Caco-2 (cell line): ENCODE measurements at regions not wholly inside any gene's neighbourhood (a gene's known extent, or its start where the extent isn't known, plus 50 kb on each side); places are given as distances from the start of the nearest gene placed in this dataset.

Source experiments
- BruUV-seq: library from RNA; stranded (reverse); fragments of 400-500 nt; replicated peaks from 2 replicates; lab custom pipeline; 2021; lab: Mats Ljungman, UMichigan
- CTCF ChIA-PET: fragments of 300-600 bp; sonication (Branson Sonifier 250); formaldehyde crosslinking; loops from one replicate; lab custom pipeline; 2022; ENCODE audit warnings: antibody characterized with exemption; lab: Charles Lee
- POLR2A ChIA-PET: fragments of 300-600 bp; sonication (Branson Sonifier 250); formaldehyde crosslinking; loops from one replicate; lab custom pipeline; 2022; ENCODE audit warnings: antibody characterized with exemption; lab: Charles Lee
- DNase-seq, 2 experiments: peaks; one replicate each; pipeline versions ENCODE4 v3.0.0 to v3.0.0-alpha.2; 2020 to 2022
- H3K27me3 ChIP-seq: replicated peaks from 2 replicates; pipeline ENCODE4 v1.6.0; 2011; ENCODE audit warnings: low read length; ENCODE audit not compliant: control insufficient read depth, insufficient read depth
- H3K36me3 ChIP-seq: 2 replicates; pipeline ENCODE4 v1.5.1; 2011; ENCODE audit warnings: low read length; ENCODE audit not compliant: control insufficient read depth, insufficient read depth
- H3K4me1 ChIP-seq: fragments of 250-450 bp; sonication (Bioruptor Pico); 2 replicates; pipeline ENCODE4 v1.5.1; 2020; ENCODE audit warnings: mild to moderate bottlenecking
- H3K4me3 ChIP-seq: 2 replicates; pipeline ENCODE4 v1.5.1; 2011; ENCODE audit warnings: low read depth, mild to moderate bottlenecking, control low read depth, low read length
- H3K9me3 ChIP-seq: fragments of 250-450 bp; sonication (Bioruptor Pico); 2 replicates; pipeline ENCODE4 v1.5.1; 2020; ENCODE audit warnings: mild to moderate bottlenecking, moderate library complexity
- H3K27ac Mint-ChIP-seq: one replicate; pipeline ENCODE4 v1.8.0; 2022; ENCODE audit warnings: mixed read lengths; ENCODE audit not compliant: unreplicated experiment
- H3K27me3 Mint-ChIP-seq: one replicate; pipeline ENCODE4 v1.8.0; 2022; ENCODE audit warnings: mixed read lengths; ENCODE audit not compliant: insufficient read depth, unreplicated experiment
- H3K36me3 Mint-ChIP-seq: one replicate; pipeline ENCODE4 v1.8.0; 2022; ENCODE audit warnings: mild to moderate bottlenecking, mixed read lengths; ENCODE audit not compliant: insufficient read depth, unreplicated experiment
- H3K4me1 Mint-ChIP-seq: one replicate; pipeline ENCODE4 v1.8.0; 2022; ENCODE audit warnings: low read depth, mixed read lengths; ENCODE audit not compliant: unreplicated experiment
- H3K4me3 Mint-ChIP-seq: one replicate; pipeline ENCODE4 v1.8.0; 2022; ENCODE audit warnings: mild to moderate bottlenecking, moderate library complexity, mixed read lengths; ENCODE audit not compliant: unreplicated experiment
- H3K9me3 Mint-ChIP-seq: one replicate; pipeline ENCODE4 v1.8.0; 2022; ENCODE audit warnings: mixed read lengths; ENCODE audit not compliant: unreplicated experiment
- intact Hi-C: fragments of 100-400 bp; cut with micrococcal nuclease; formaldehyde crosslinking; loops from one replicate; pipeline ENCODE4 v1.10.0; 2022; ENCODE audit not compliant: unreplicated experiment
- TF ChIP-seq, protein P1 (sequence below), 2 experiments: fragments of 200-600 bp in 1 of 2; IDR thresholded peaks; 1 replicate in 1 of 2; 2 replicates in 1 of 2; pipeline versions ENCODE4 v1.5.1 to v1.8.0; 2011 to 2022; ENCODE audit warnings: antibody characterized with exemption in 1 of 2, control low read depth in 1 of 2, inconsistent platforms in 1 of 2, low read depth in 1 of 2, low read length in 1 of 2, mild to moderate bottlenecking in 1 of 2, moderate library complexity in 1 of 2; ENCODE audit not compliant: insufficient read depth in 1 of 2, severe bottlenecking in 1 of 2, unreplicated experiment in 1 of 2

DNA sequence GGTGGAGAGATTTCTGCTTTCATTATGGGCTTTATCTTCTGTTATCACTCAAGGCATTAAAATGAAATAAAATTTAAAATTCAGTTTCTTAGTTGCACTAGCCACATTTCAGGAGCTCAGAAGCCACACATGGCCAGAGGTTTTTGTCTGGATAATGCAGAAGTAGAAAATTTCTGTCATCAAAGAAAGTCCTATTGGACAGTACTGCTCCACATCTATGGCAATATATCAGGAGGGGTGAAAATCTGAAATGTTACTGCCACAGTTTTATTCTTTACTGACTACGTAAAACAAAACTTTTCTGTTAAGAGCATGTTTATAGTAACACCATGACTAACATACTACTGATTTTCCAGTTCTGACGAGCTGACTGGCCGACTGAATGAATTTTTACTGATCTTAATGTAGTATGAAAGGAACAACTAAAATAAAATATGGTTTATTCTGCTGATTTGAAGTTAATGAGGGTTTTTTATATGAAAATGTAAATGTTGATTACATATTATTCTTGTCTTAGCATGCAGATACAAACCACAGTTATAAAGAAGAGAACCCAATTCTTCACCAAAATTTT lies 264.0 kb upstream of the HAND2 start:
- Histone ChIP-seq H3K4me3 (no peak overlapping the region), H3K27me3 (no peaks in the 10 kb centered on the region), H3K9me3 (no peaks in the 10 kb centered on the region), H3K4me1 (no peaks in the 10 kb centered on the region), H3K36me3 (no peaks in the 10 kb centered on the region)
- no peaks in the 10 kb centered on the region for H3K36me3 Mint-ChIP-seq
- ChIA-PET POLR2A (no interaction called here), CTCF (no interaction called here)
- no peaks in the 10 kb centered on the region for H3K4me1 Mint-ChIP-seq
- no peaks in the 10 kb centered on the region for H3K27me3 Mint-ChIP-seq
- H3K4me3 Mint-ChIP-seq: no peak overlapping the region
- H3K27ac Mint-ChIP-seq: no peak overlapping the region
- DNase-seq: no peak
- intact Hi-C loops: no loop called here
- TF ChIP-seq, protein P1, sequence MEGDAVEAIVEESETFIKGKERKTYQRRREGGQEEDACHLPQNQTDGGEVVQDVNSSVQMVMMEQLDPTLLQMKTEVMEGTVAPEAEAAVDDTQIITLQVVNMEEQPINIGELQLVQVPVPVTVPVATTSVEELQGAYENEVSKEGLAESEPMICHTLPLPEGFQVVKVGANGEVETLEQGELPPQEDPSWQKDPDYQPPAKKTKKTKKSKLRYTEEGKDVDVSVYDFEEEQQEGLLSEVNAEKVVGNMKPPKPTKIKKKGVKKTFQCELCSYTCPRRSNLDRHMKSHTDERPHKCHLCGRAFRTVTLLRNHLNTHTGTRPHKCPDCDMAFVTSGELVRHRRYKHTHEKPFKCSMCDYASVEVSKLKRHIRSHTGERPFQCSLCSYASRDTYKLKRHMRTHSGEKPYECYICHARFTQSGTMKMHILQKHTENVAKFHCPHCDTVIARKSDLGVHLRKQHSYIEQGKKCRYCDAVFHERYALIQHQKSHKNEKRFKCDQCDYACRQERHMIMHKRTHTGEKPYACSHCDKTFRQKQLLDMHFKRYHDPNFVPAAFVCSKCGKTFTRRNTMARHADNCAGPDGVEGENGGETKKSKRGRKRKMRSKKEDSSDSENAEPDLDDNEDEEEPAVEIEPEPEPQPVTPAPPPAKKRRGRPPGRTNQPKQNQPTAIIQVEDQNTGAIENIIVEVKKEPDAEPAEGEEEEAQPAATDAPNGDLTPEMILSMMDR (IDR thresholded peaks at IDR 0.05; ENCODE audit: insufficient read depth in 1 of 2, low read depth in 1 of 2, low read length in 1 of 2, severe bottlenecking in 1 of 2, unreplicated experiment in 1 of 2): no peak
- H3K9me3 Mint-ChIP-seq: no peaks in the 10 kb centered on the region
- BruUV-seq: no TSS peak

GRCh38 chr4:173782660-173783059 lies 252.6 kb upstream of the HAND2 start:
- intact Hi-C loops: no loop called here
- H3K36me3 Mint-ChIP-seq: no peaks in the 10 kb centered on the region
- ChIA-PET CTCF (interaction anchor here (0.6 kb wide), 1 partner anchor 400 kb away, joined by 3 read pairs; no protein-coding TSS in a partner anchor), POLR2A (no interaction called here)
- H3K27me3 Mint-ChIP-seq: no peaks in the 10 kb centered on the region
- no peak overlapping the region for H3K27ac Mint-ChIP-seq
- H3K4me3 Mint-ChIP-seq: no peak overlapping the region
- TF ChIP-seq, protein P1 (IDR thresholded peaks at IDR 0.05; ENCODE audit: insufficient read depth in 1 of 2, low read depth in 1 of 2, low read length in 1 of 2, severe bottlenecking in 1 of 2, unreplicated experiment in 1 of 2): no peak
- H3K4me3 ChIP-seq: no peak overlapping the region
- no peaks in the 10 kb centered on the region for H3K4me1 Mint-ChIP-seq
- H3K36me3 ChIP-seq: no peaks in the 10 kb centered on the region
- BruUV-seq: no TSS peak
- H3K27me3 ChIP-seq: no peaks in the 10 kb centered on the region
- H3K9me3 Mint-ChIP-seq: peaks cover 11% of the 10 kb centered on the region
- no peak for DNase-seq
- no peaks in the 10 kb centered on the region for H3K9me3 ChIP-seq
- H3K4me1 ChIP-seq: no peaks in the 10 kb centered on the region

DNA sequence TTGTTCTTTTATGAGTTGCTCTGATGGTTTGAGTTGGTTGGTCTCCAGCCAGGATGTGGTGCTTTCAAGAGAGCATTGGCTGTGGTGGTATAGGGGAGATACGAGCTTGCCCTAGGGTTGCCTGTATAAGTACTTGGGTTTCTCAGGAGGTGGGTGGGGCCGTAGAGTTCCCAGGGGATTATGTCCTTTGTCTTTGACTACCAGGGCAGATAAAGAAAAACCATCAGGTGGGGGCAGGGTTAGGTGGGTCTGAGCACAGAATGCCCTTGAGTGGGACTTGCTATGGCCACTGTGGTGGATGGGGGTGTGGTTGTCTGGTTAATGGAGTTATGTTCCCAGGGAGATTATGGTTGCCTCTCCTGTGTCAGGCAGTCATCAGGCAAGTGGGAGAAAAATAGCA lies 247.9 kb upstream of the HAND2 start:
- Mint-ChIP-seq H3K36me3 (no peaks in the 10 kb centered on the region), H3K27ac (no peak overlapping the region), H3K4me3 (no peak overlapping the region), H3K4me1 (no peaks in the 10 kb centered on the region), H3K27me3 (no peaks in the 10 kb centered on the region), H3K9me3 (peaks cover 27% of the 10 kb centered on the region)
- POLR2A ChIA-PET: no interaction called here
- Histone ChIP-seq H3K36me3 (no peaks in the 10 kb centered on the region), H3K4me1 (no peaks in the 10 kb centered on the region), H3K27me3 (no peaks in the 10 kb centered on the region), H3K9me3 (no peaks in the 10 kb centered on the region), H3K4me3 (no peak overlapping the region)
- CTCF ChIA-PET: interaction anchor here (0.6 kb wide), 1 partner anchor 1587 kb away, joined by 3 read pairs; no protein-coding TSS in a partner anchor
- intact Hi-C loops: no loop called here
- TF ChIP-seq, protein P1 (IDR thresholded peaks at IDR 0.05; ENCODE audit: insufficient read depth in 1 of 2, low read depth in 1 of 2, low read length in 1 of 2, severe bottlenecking in 1 of 2, unreplicated experiment in 1 of 2): no peak
- no TSS peak for BruUV-seq
- DNase-seq: no peak
